Lower leg skin (tissue), 3 donors: ENCODE measurements at regions not wholly inside any gene's neighbourhood (a gene's known extent, or its start where the extent isn't known, plus 50 kb on each side); places are given as distances from the start of the nearest gene placed in this dataset.

ENCODE experiments used
- POLR2A ChIP-seq, 2 donors: fragments of 450-650 bp; IDR thresholded peaks; one replicate each; pipeline ENCODE4 v1.6.1; 2016 to 2017; ENCODE audit warnings: antibody characterized with exemption in 2 of 2, mild to moderate bottlenecking in 1 of 2, moderate library complexity in 1 of 2
- TF ChIP-seq, protein P1 (sequence below), 3 donors: fragments of 450-650 bp; IDR thresholded peaks; one replicate each; pipeline ENCODE4 v1.5.1; 2016; ENCODE audit warnings: antibody characterized with exemption in 3 of 3, mild to moderate bottlenecking in 3 of 3, moderate library complexity in 2 of 3

DNA sequence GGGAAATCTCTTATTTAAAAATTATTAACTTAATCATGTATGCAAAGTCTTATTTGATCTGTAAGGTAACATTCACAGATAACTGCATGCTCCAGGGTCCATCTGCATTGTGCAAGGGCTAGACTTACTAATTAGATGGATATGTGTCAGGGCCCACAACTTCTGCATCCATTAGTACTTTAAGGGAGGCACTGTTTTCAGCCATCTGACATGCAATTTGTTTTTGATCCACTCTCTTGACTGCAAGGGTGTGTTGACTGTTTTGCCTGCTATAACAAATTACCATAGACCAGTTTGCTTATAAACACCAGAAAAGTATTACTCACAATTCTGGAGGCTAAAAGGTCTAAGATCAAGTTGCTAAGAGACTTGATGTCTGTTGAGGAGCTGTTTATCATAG lies 542.1 kb upstream of the HS3ST1 start:
- TF ChIP-seq, protein P1, sequence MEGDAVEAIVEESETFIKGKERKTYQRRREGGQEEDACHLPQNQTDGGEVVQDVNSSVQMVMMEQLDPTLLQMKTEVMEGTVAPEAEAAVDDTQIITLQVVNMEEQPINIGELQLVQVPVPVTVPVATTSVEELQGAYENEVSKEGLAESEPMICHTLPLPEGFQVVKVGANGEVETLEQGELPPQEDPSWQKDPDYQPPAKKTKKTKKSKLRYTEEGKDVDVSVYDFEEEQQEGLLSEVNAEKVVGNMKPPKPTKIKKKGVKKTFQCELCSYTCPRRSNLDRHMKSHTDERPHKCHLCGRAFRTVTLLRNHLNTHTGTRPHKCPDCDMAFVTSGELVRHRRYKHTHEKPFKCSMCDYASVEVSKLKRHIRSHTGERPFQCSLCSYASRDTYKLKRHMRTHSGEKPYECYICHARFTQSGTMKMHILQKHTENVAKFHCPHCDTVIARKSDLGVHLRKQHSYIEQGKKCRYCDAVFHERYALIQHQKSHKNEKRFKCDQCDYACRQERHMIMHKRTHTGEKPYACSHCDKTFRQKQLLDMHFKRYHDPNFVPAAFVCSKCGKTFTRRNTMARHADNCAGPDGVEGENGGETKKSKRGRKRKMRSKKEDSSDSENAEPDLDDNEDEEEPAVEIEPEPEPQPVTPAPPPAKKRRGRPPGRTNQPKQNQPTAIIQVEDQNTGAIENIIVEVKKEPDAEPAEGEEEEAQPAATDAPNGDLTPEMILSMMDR (IDR thresholded peaks at IDR 0.05): no peak
- no peak for TF ChIP-seq POLR2A (IDR thresholded peaks at IDR 0.05)
